HepG2 (cell line): ENCODE measurements at regions not wholly inside any gene's neighbourhood (a gene's known extent, or its start where the extent isn't known, plus 50 kb on each side); places are given as distances from the start of the nearest gene placed in this dataset.

ENCODE experiments used
- CTCF ChIP-seq: sonication (generic); formaldehyde crosslinking; IDR thresholded peaks from 2 replicates; pipeline ENCODE4 v1.5.0; 2020; ENCODE audit warnings: mild to moderate bottlenecking, missing genetic modification reagents, moderate library complexity
- EED ChIP-seq: sonication (generic); formaldehyde crosslinking; IDR thresholded peaks from 2 replicates; pipeline ENCODE4 v1.5.0; 2020; ENCODE audit warnings: mild to moderate bottlenecking, missing genetic modification reagents
- HNF4A ChIP-seq: sonication (generic); formaldehyde crosslinking; IDR thresholded peaks from 2 replicates; pipeline ENCODE4 v1.4.0; 2020; ENCODE audit warnings: missing genetic modification reagents
- KLF13 ChIP-seq: sonication (generic); formaldehyde crosslinking; IDR thresholded peaks from 2 replicates; pipeline ENCODE4 v1.4.0; 2020; ENCODE audit warnings: mild to moderate bottlenecking, missing genetic modification reagents
- MXI1 ChIP-seq: IDR thresholded peaks from 3 replicates; pipeline ENCODE4 v1.6.1; 2012; ENCODE audit warnings: low read depth, low read length, inconsistent platforms, borderline replicate concordance
- POLR2A ChIP-seq, 2 experiments: IDR thresholded peaks; 2 replicates each; pipeline ENCODE4 v1.6.1; 2011; ENCODE audit warnings: low read depth in 2 of 2, low read length in 2 of 2, mild to moderate bottlenecking in 1 of 2, moderate library complexity in 1 of 2; ENCODE audit not compliant: insufficient read depth in 1 of 2
- SMARCE1 ChIP-seq: fragments of 450-650 bp; IDR thresholded peaks from 2 replicates; pipeline ENCODE4 v1.6.1; 2017; ENCODE audit warnings: borderline replicate concordance
- ZBTB20 ChIP-seq: sonication (generic); formaldehyde crosslinking; IDR thresholded peaks from 2 replicates; pipeline ENCODE4 v1.8.1; 2023; ENCODE audit warnings: missing genetic modification reagents, low read depth, mild to moderate bottlenecking, borderline replicate concordance
- ZFP36 ChIP-seq: fragments of 150-350 bp; IDR thresholded peaks from 2 replicates; pipeline ENCODE4 v1.6.1; 2018; ENCODE audit warnings: borderline replicate concordance, low read length, low read depth; ENCODE audit not compliant: partially characterized antibody
- ZNF704 ChIP-seq: sonication (generic); formaldehyde crosslinking; IDR thresholded peaks from 2 replicates; pipeline ENCODE4 v1.8.1; 2023; ENCODE audit warnings: mild to moderate bottlenecking, inconsistent platforms, moderate library complexity, missing genetic modification reagents, borderline replicate concordance
- ZNF710 ChIP-seq: sonication (generic); formaldehyde crosslinking; IDR thresholded peaks from 2 replicates; pipeline ENCODE4 v1.5.0; 2020; ENCODE audit warnings: mild to moderate bottlenecking, missing genetic modification reagents, borderline replicate concordance
- ZNF790 ChIP-seq: sonication (generic); formaldehyde crosslinking; IDR thresholded peaks from 2 replicates; pipeline ENCODE4 v1.8.0; 2022; ENCODE audit warnings: missing genetic modification reagents, mild to moderate bottlenecking, borderline replicate concordance

- TF ChIP-seq ZFP36 (no peak), ZNF704 (CRISPR knock-in tag) (no peak), ZNF790 (CRISPR knock-in tag) (no peak), SMARCE1 (no peak), MXI1 (no peak), HNF4A (CRISPR knock-in tag) (no peak), EED (CRISPR knock-in tag) (no peak), CTCF (CRISPR knock-in tag) (no peak), ZBTB20 (CRISPR knock-in tag) (no peak), ZNF710 (no peak), POLR2A (IDR thresholded peaks at IDR 0.05; ENCODE audit: insufficient read depth in 1 of 2, low read depth in 2 of 2, low read length in 2 of 2) (no peak), KLF13 (CRISPR knock-in tag) (no peak)
These were observed 107.2 kb upstream of the STEAP1B start for GRCh38 chr7:22607180-22607579.
